ENCODE measurements at regions not wholly inside any gene's neighbourhood (a gene's known extent, or its start where the extent isn't known, plus 50 kb on each side); places are given as distances from the start of the nearest gene placed in this dataset.

GRCh38 chr2:122764014-122764413 is 1008.6 kb downstream of the TSN start:
- no peak for TF ChIP-seq CTCF (IDR thresholded peaks at IDR 0.05)
- no peak for TF ChIP-seq POLR2A (IDR thresholded peaks at IDR 0.05)

All from Peyer's patch (tissue), 4 donors.